ENCODE measurements at regions not wholly inside any gene's neighbourhood (a gene's known extent, or its start where the extent isn't known, plus 50 kb on each side); places are given as distances from the start of the nearest gene placed in this dataset.

DNA sequence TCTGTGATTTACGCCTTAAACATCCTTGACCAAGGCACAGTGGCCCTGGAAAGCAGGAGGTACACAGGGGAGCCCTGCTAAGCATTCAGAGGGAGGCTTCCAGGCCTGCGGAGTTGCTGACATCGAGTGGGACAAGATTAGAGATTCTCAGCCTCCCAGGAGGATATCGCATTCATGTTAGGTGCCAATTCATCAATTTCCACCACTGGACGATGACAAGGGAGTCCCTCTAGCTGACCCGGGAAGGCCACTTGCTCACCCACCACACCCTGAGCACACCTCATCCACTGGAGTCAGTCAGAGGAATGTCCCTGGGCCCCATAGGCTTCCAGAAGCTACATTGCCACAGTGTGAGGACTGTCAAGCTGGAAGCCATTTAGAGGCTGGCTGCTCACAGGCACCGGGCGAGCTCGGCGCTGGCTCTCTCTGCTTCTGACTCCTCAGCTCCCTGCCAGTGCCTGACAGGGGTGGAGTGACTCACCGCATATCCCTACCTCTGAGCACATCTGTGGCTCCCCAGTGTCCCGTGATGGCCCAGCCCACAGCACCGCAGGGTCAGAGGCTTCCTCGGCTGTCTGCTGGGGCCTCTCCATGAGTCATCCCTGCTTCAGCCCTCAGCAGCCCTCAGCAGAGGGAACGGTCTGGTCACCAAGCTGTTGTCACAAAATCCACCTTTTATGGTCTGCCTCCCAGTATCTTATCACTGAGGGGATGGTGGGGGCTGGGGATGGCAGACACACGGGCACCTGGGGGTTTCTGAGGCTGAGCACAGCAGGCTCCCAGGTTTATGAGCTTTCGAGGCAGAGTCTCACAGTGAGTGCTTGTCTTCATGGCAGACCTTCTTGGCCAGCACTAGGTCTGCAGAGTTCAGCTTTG is 117.5 kb downstream of the ZNF608 start:
- TF ChIP-seq, protein P1, sequence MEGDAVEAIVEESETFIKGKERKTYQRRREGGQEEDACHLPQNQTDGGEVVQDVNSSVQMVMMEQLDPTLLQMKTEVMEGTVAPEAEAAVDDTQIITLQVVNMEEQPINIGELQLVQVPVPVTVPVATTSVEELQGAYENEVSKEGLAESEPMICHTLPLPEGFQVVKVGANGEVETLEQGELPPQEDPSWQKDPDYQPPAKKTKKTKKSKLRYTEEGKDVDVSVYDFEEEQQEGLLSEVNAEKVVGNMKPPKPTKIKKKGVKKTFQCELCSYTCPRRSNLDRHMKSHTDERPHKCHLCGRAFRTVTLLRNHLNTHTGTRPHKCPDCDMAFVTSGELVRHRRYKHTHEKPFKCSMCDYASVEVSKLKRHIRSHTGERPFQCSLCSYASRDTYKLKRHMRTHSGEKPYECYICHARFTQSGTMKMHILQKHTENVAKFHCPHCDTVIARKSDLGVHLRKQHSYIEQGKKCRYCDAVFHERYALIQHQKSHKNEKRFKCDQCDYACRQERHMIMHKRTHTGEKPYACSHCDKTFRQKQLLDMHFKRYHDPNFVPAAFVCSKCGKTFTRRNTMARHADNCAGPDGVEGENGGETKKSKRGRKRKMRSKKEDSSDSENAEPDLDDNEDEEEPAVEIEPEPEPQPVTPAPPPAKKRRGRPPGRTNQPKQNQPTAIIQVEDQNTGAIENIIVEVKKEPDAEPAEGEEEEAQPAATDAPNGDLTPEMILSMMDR (IDR thresholded peaks at IDR 0.05; ENCODE audit: extremely low read depth, low read depth, low read length), result no peak
- Histone ChIP-seq H3K9me3 (ENCODE audit: low read depth, low read length) (no peaks in the 10 kb centered on the region), H3K27me3 (ENCODE audit: insufficient read depth, low read length) (no peaks in the 10 kb centered on the region), H4K20me1 (ENCODE audit: insufficient read depth, low read length) (no peaks in the 10 kb centered on the region), H3K4me1 (ENCODE audit: insufficient read depth, low read length) (peaks cover 17% of the 10 kb centered on the region), H3K79me2 (ENCODE audit: insufficient read depth, low read length) (no peaks in the 10 kb centered on the region), H2AFZ (ENCODE audit: low read length) (peak overlapping the region; percentile 64), H3K4me2 (ENCODE audit: insufficient read depth, low read length) (peak overlapping the region; percentile 50), H3K27ac (ENCODE audit: low read depth, low read length) (peak overlapping the region; percentile 29), H3K4me3 (ENCODE audit: insufficient read depth, low read length) (peak overlapping the region; percentile 34), H3K36me3 (ENCODE audit: insufficient read depth, low read length) (no peaks in the 10 kb centered on the region)
- peak; percentile 93 for DNase-seq (ENCODE audit: insufficient read length, low spot score, missing footprints)

GRCh38 chr5:124627815-124628595 is 118.4 kb downstream of the ZNF608 start:
- no peaks in the 10 kb centered on the region for H3K36me3 ChIP-seq (ENCODE audit: insufficient read depth, low read length)
- H3K4me2 ChIP-seq (ENCODE audit: insufficient read depth, low read length), result no peak overlapping the region
- no peaks in the 10 kb centered on the region for H3K79me2 ChIP-seq (ENCODE audit: insufficient read depth, low read length)
- no peak overlapping the region for H3K27ac ChIP-seq (ENCODE audit: low read depth, low read length)
- TF ChIP-seq, protein P1 (IDR thresholded peaks at IDR 0.05; ENCODE audit: extremely low read depth, low read depth, low read length), result no peak
- peaks cover 14% of the 10 kb centered on the region for H3K4me1 ChIP-seq (ENCODE audit: insufficient read depth, low read length)
- H3K27me3 ChIP-seq (ENCODE audit: insufficient read depth, low read length), result no peaks in the 10 kb centered on the region
- no peaks in the 10 kb centered on the region for H4K20me1 ChIP-seq (ENCODE audit: insufficient read depth, low read length)
- H2AFZ ChIP-seq (ENCODE audit: low read length), result no peak overlapping the region
- H3K4me3 ChIP-seq (ENCODE audit: insufficient read depth, low read length), result no peak overlapping the region
- no peak for DNase-seq (ENCODE audit: insufficient read length, low spot score, missing footprints)
- no peaks in the 10 kb centered on the region for H3K9me3 ChIP-seq (ENCODE audit: low read depth, low read length)

- TF ChIP-seq, protein P1 (IDR thresholded peaks at IDR 0.05; ENCODE audit: extremely low read depth, low read depth, low read length), result no peak
- Histone ChIP-seq H4K20me1 (ENCODE audit: insufficient read depth, low read length) (no peaks in the 10 kb centered on the region), H3K9me3 (ENCODE audit: low read depth, low read length) (no peaks in the 10 kb centered on the region), H3K36me3 (ENCODE audit: insufficient read depth, low read length) (no peaks in the 10 kb centered on the region), H2AFZ (ENCODE audit: low read length) (no peak overlapping the region), H3K4me1 (ENCODE audit: insufficient read depth, low read length) (peaks cover 14% of the 10 kb centered on the region), H3K27me3 (ENCODE audit: insufficient read depth, low read length) (no peaks in the 10 kb centered on the region), H3K79me2 (ENCODE audit: insufficient read depth, low read length) (no peaks in the 10 kb centered on the region), H3K4me2 (ENCODE audit: insufficient read depth, low read length) (no peak overlapping the region), H3K27ac (ENCODE audit: low read depth, low read length) (no peak overlapping the region), H3K4me3 (ENCODE audit: insufficient read depth, low read length) (no peak overlapping the region)
- DNase-seq (ENCODE audit: insufficient read length, low spot score, missing footprints), result no peak
Measured at GRCh38 chr5:124626053-124626452, 120.4 kb downstream of the ZNF608 start.

- TF ChIP-seq, protein P1 (IDR thresholded peaks at IDR 0.05; ENCODE audit: extremely low read depth, low read depth, low read length), result no peak
- Histone ChIP-seq H4K20me1 (ENCODE audit: insufficient read depth, low read length) (no peaks in the 10 kb centered on the region), H3K27me3 (ENCODE audit: insufficient read depth, low read length) (no peaks in the 10 kb centered on the region), H3K36me3 (ENCODE audit: insufficient read depth, low read length) (no peaks in the 10 kb centered on the region), H2AFZ (ENCODE audit: low read length) (no peak overlapping the region), H3K4me3 (ENCODE audit: insufficient read depth, low read length) (no peak overlapping the region), H3K9me3 (ENCODE audit: low read depth, low read length) (no peaks in the 10 kb centered on the region), H3K79me2 (ENCODE audit: insufficient read depth, low read length) (no peaks in the 10 kb centered on the region), H3K4me1 (ENCODE audit: insufficient read depth, low read length) (peaks cover under 1% of the 10 kb centered on the region), H3K4me2 (ENCODE audit: insufficient read depth, low read length) (no peak overlapping the region), H3K27ac (ENCODE audit: low read depth, low read length) (no peak overlapping the region)
- no peak for DNase-seq (ENCODE audit: insufficient read length, low spot score, missing footprints)
Measured at GRCh38 chr5:124623265-124623664, 123.2 kb downstream of the ZNF608 start.
